ENCODE measurements at regions not wholly inside any gene's neighbourhood (a gene's known extent, or its start where the extent isn't known, plus 50 kb on each side); places are given as distances from the start of the nearest gene placed in this dataset.

DNA sequence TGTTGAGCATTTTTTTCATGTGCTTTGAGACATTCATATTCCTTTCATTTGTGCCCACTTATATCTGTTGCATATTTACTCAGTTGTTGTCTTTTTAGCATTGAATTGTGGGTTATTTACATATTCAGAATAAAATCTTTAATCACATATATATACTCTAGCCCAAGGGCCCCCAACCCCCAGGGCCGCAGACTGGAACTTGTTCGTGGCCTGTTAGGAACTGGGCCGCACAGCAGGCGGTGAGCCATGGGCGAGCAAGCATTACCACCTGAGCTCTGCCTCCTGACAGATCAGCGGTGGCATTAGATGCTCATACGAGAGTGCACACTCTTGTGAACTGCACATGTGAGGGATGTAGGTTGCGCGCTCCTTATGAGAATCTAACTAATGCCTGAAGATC lies 480.6 kb downstream of the KCTD8 start (continued):
- no peak for TF ChIP-seq ZNF391 (tag by site-specific recombination; IDR thresholded peaks at IDR 0.05; ENCODE audit: borderline replicate concordance, low read depth)
- TF ChIP-seq ZNF791 (tag by site-specific recombination; IDR thresholded peaks at IDR 0.05) = no peak

DNA sequence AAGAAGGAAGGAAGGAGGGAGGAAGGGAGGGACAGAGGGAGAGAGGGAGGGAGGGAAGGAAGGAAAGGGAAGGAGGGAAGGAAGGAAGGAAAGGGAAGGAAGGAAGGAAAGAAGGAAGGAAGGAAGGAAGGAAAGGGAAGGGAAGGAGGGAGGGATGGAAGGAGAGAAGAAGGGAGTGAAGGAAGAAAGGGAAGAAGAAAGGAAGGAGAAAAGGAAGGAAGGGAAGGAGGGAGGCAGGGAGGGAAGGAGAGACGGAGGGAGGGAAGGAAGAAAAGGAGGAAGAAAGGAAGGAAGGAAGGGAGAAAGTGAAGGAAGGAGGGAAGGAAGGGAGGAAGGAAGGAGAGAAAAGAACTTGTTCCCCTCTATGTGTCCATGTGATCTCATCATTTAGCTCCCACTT lies 465.0 kb downstream of the KCTD8 start:
- POLR2A ChIA-PET = no interaction called here
- no peaks in the 10 kb centered on the region for H3K4me1 ChIP-seq (ENCODE audit: control insufficient read depth, insufficient read depth, low read length)

DNA sequence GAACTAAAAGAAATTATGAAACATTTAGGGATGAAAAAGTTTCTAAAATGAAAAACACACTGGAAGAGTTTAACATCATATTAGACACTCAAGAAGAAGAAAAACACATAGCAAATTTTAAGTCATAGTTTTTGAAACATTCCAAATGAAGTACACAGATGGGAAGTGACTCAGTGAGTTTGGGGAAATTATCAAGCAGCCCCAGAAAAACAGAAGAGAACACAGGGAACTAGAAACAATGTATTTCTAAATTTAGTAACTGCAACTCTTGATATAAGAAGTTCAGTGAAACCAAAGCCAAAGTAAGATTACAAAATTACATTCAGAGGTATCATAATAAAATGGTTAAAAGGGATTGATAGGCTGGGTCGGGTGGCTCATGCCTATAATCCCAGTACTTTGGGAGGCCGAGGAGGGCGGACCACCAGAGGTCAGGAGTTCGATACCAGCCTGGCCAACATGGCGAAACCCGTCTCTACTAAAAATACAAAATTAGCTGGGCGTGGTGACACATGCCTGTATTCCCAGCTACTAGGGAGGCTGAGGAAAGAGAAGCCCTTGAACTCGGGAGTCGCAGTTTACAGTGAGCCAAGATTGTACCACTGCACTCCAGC lies 461.2 kb downstream of the KCTD8 start:
- POLR2A ChIA-PET = no interaction called here
- Histone ChIP-seq H3K9me3 (ENCODE audit: control insufficient read depth, insufficient read depth, low read depth, low read length) (no peaks in the 10 kb centered on the region), H3K27ac (ENCODE audit: extremely low read depth, low read depth, low read length) (no peak overlapping the region), H3K36me3 (ENCODE audit: control insufficient read depth in 2 of 2, insufficient read depth in 1 of 2, low read length in 2 of 2) (no peaks in the 10 kb centered on the region), H3K4me3 (ENCODE audit: low read depth, low read length) (no peak overlapping the region), H3K4me1 (ENCODE audit: control insufficient read depth, insufficient read depth, low read length) (no peaks in the 10 kb centered on the region)
- CTCF ChIA-PET = interaction anchor here (0.6 kb wide), 1 partner anchor 856 kb away, joined by 3 read pairs; no protein-coding TSS in a partner anchor
- no peak for TF ChIP-seq ZFP69B (tag by site-specific recombination; IDR thresholded peaks at IDR 0.05)
- TF ChIP-seq ZNF169 (tag by site-specific recombination; IDR thresholded peaks at IDR 0.05) = no peak
- no peak for TF ChIP-seq TRIM28 (IDR thresholded peaks at IDR 0.05; ENCODE audit: borderline replicate concordance, low read length)
- no peak for TF ChIP-seq ZNF623 (tag by site-specific recombination; IDR thresholded peaks at IDR 0.05)
- TF ChIP-seq ZNF416 (tag by site-specific recombination; IDR thresholded peaks at IDR 0.05) = no peak
- TF ChIP-seq ZBTB1 (tag by site-specific recombination; IDR thresholded peaks at IDR 0.05) = no peak
- no peak for TF ChIP-seq ZNF214 (tag by site-specific recombination; IDR thresholded peaks at IDR 0.05; ENCODE audit: borderline replicate concordance)
- TF ChIP-seq, protein P1, sequence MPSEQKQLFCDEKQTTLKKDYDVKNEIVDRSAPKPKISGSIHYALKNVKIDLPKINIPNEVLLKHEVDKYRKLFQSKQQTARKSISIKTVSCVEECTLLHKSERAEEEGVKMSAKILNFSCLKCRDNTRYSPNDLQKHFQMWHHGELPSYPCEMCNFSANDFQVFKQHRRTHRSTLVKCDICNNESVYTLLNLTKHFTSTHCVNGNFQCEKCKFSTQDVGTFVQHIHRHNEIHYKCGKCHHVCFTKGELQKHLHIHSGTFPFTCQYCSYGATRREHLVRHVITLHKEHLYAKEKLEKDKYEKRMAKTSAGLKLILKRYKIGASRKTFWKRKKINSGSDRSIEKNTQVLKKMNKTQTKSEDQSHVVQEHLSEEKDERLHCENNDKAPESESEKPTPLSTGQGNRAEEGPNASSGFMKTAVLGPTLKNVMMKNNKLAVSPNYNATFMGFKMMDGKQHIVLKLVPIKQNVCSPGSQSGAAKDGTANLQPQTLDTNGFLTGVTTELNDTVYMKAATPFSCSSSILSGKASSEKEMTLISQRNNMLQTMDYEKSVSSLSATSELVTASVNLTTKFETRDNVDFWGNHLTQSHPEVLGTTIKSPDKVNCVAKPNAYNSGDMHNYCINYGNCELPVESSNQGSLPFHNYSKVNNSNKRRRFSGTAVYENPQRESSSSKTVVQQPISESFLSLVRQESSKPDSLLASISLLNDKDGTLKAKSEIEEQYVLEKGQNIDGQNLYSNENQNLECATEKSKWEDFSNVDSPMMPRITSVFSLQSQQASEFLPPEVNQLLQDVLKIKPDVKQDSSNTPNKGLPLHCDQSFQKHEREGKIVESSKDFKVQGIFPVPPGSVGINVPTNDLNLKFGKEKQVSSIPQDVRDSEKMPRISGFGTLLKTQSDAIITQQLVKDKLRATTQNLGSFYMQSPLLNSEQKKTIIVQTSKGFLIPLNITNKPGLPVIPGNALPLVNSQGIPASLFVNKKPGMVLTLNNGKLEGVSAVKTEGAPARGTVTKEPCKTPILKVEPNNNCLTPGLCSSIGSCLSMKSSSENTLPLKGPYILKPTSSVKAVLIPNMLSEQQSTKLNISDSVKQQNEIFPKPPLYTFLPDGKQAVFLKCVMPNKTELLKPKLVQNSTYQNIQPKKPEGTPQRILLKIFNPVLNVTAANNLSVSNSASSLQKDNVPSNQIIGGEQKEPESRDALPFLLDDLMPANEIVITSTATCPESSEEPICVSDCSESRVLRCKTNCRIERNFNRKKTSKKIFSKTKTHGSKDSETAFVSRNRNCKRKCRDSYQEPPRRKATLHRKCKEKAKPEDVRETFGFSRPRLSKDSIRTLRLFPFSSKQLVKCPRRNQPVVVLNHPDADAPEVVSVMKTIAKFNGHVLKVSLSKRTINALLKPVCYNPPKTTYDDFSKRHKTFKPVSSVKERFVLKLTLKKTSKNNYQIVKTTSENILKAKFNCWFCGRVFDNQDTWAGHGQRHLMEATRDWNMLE (tag by site-specific recombination; conservative IDR thresholded peaks at IDR 0.05; ENCODE audit: low read depth) = no peak
- TF ChIP-seq ZNF16 (tag by site-specific recombination; IDR thresholded peaks at IDR 0.05; ENCODE audit: low read depth) = no peak
- TF ChIP-seq, protein P2, sequence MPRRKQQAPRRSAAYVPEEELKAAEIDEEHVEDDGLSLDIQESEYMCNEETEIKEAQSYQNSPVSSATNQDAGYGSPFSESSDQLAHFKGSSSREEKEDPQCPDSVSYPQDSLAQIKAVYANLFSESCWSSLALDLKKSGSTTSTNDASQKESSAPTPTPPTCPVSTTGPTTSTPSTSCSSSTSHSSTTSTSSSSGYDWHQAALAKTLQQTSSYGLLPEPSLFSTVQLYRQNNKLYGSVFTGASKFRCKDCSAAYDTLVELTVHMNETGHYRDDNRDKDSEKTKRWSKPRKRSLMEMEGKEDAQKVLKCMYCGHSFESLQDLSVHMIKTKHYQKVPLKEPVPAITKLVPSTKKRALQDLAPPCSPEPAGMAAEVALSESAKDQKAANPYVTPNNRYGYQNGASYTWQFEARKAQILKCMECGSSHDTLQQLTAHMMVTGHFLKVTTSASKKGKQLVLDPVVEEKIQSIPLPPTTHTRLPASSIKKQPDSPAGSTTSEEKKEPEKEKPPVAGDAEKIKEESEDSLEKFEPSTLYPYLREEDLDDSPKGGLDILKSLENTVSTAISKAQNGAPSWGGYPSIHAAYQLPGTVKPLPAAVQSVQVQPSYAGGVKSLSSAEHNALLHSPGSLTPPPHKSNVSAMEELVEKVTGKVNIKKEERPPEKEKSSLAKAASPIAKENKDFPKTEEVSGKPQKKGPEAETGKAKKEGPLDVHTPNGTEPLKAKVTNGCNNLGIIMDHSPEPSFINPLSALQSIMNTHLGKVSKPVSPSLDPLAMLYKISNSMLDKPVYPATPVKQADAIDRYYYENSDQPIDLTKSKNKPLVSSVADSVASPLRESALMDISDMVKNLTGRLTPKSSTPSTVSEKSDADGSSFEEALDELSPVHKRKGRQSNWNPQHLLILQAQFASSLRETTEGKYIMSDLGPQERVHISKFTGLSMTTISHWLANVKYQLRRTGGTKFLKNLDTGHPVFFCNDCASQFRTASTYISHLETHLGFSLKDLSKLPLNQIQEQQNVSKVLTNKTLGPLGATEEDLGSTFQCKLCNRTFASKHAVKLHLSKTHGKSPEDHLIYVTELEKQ (tag by site-specific recombination; IDR thresholded peaks at IDR 0.05; ENCODE audit: borderline replicate concordance) = no peak
- TF ChIP-seq ZNF514 (tag by site-specific recombination; IDR thresholded peaks at IDR 0.05) = no peak
- no peak for TF ChIP-seq ZNF175 (tag by site-specific recombination; IDR thresholded peaks at IDR 0.05)
- TF ChIP-seq, protein P3, sequence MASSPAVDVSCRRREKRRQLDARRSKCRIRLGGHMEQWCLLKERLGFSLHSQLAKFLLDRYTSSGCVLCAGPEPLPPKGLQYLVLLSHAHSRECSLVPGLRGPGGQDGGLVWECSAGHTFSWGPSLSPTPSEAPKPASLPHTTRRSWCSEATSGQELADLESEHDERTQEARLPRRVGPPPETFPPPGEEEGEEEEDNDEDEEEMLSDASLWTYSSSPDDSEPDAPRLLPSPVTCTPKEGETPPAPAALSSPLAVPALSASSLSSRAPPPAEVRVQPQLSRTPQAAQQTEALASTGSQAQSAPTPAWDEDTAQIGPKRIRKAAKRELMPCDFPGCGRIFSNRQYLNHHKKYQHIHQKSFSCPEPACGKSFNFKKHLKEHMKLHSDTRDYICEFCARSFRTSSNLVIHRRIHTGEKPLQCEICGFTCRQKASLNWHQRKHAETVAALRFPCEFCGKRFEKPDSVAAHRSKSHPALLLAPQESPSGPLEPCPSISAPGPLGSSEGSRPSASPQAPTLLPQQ (tag by site-specific recombination; IDR thresholded peaks at IDR 0.05) = no peak
- TF ChIP-seq BCL11A (tag by site-specific recombination; IDR thresholded peaks at IDR 0.05; ENCODE audit: low read depth) = no peak
- no peak for TF ChIP-seq OSR2 (tag by site-specific recombination; IDR thresholded peaks at IDR 0.05)

More for the DNA sequence above, 465.0 kb downstream of the KCTD8 start:
- Histone ChIP-seq H3K4me3 (ENCODE audit: low read depth, low read length) (no peak overlapping the region), H3K9me3 (ENCODE audit: control insufficient read depth, insufficient read depth, low read depth, low read length) (no peaks in the 10 kb centered on the region), H3K36me3 (ENCODE audit: control insufficient read depth in 2 of 2, insufficient read depth in 1 of 2, low read length in 2 of 2) (no peaks in the 10 kb centered on the region), H3K27ac (ENCODE audit: extremely low read depth, low read depth, low read length) (no peak overlapping the region)
- peak; percentile 78 for TF ChIP-seq ZNF366 (tag by site-specific recombination; conservative IDR thresholded peaks at IDR 0.05)
- no peak for TF ChIP-seq MZF1 (tag by site-specific recombination; IDR thresholded peaks at IDR 0.05; ENCODE audit: borderline replicate concordance)
- no peak for TF ChIP-seq ZNF211 (tag by site-specific recombination; IDR thresholded peaks at IDR 0.05; ENCODE audit: low read depth)
- no peak for TF ChIP-seq KLF1 (tag by site-specific recombination; IDR thresholded peaks at IDR 0.05)
- TF ChIP-seq, protein P4, sequence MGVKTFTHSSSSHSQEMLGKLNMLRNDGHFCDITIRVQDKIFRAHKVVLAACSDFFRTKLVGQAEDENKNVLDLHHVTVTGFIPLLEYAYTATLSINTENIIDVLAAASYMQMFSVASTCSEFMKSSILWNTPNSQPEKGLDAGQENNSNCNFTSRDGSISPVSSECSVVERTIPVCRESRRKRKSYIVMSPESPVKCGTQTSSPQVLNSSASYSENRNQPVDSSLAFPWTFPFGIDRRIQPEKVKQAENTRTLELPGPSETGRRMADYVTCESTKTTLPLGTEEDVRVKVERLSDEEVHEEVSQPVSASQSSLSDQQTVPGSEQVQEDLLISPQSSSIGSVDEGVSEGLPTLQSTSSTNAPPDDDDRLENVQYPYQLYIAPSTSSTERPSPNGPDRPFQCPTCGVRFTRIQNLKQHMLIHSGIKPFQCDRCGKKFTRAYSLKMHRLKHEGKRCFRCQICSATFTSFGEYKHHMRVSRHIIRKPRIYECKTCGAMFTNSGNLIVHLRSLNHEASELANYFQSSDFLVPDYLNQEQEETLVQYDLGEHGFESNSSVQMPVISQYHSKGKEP (tag by site-specific recombination; IDR thresholded peaks at IDR 0.05) = no peak
- no peak for TF ChIP-seq ZXDB (tag by site-specific recombination; IDR thresholded peaks at IDR 0.05)
- TF ChIP-seq REPIN1 (tag by site-specific recombination; IDR thresholded peaks at IDR 0.05; ENCODE audit: low read depth) = no peak
- 0 out of 2 replicates have a peak, but pooled peaks have one; percentile 19 for TF ChIP-seq PRDM1 (tag by site-specific recombination; IDR thresholded peaks at IDR 0.05)
- CTCF ChIA-PET = no interaction called here
